B cell (primary cell): ENCODE measurements at regions not wholly inside any gene's neighbourhood (a gene's known extent, or its start where the extent isn't known, plus 50 kb on each side); places are given as distances from the start of the nearest gene placed in this dataset.

Source experiments
- EZH2 ChIP-seq: IDR thresholded peaks from 2 replicates; pipeline ENCODE4 v1.6.1; 2012; ENCODE audit warnings: borderline replicate concordance, low read depth, mild to moderate bottlenecking, moderate library complexity, low read length; ENCODE audit not compliant: insufficient read depth, poor library complexity, severe bottlenecking
- TF ChIP-seq, protein P1 (sequence below): fragments of 200-600 bp; IDR thresholded peaks from one replicate; pipeline ENCODE4 v1.8.0; 2022; ENCODE audit warnings: antibody characterized with exemption, mild to moderate bottlenecking

DNA sequence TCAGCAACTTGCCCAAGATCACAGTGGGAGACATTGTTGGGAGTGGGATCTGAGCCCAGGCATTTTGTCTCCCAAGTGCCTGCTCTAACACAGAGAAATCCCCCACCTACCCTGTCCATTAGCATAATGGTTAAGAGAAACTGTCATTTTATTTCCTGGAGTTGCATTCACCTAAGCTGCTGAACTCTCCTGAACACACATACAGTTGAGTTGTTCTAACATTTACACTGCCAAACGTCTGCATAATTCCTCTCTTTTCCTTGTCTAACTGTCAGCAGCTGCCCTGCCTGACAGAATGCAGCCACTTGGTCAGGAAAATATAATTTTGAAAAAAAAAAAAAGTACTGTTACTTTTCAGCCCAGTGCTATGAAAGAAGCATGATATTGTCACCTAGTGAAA is 396.3 kb upstream of the PIK3C3 start:
- TF ChIP-seq, protein P1, sequence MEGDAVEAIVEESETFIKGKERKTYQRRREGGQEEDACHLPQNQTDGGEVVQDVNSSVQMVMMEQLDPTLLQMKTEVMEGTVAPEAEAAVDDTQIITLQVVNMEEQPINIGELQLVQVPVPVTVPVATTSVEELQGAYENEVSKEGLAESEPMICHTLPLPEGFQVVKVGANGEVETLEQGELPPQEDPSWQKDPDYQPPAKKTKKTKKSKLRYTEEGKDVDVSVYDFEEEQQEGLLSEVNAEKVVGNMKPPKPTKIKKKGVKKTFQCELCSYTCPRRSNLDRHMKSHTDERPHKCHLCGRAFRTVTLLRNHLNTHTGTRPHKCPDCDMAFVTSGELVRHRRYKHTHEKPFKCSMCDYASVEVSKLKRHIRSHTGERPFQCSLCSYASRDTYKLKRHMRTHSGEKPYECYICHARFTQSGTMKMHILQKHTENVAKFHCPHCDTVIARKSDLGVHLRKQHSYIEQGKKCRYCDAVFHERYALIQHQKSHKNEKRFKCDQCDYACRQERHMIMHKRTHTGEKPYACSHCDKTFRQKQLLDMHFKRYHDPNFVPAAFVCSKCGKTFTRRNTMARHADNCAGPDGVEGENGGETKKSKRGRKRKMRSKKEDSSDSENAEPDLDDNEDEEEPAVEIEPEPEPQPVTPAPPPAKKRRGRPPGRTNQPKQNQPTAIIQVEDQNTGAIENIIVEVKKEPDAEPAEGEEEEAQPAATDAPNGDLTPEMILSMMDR = no peak
- TF ChIP-seq EZH2 = no peak
